MM.1S (cell line): ENCODE measurements at regions not wholly inside any gene's neighbourhood (a gene's known extent, or its start where the extent isn't known, plus 50 kb on each side); places are given as distances from the start of the nearest gene placed in this dataset.

Experiments used
- CTCF ChIP-seq: fragments of 300-600 bp; sonication (generic); IDR thresholded peaks from 2 replicates; pipeline ENCODE4 v1.5.1; 2016; ENCODE audit warnings: antibody characterized with exemption, low read length, mixed read lengths
- EZH2 ChIP-seq: fragments of 300-600 bp; sonication (generic); optimal IDR thresholded peaks from 2 replicates; pipeline ENCODE3; 2017; ENCODE audit warnings: low read depth, mild to moderate bottlenecking, antibody characterized with exemption, low read length, mixed read lengths
- EZH2phosphoT487 ChIP-seq: fragments of 300-600 bp; sonication (generic); IDR thresholded peaks from 2 replicates; pipeline ENCODE4 v1.6.1; 2018; ENCODE audit warnings: antibody characterized with exemption, low read length

GRCh38 chr14:98470663-98471062, 801.3 kb downstream of the BCL11B start:
- TF ChIP-seq EZH2phosphoT487, result no peak
- no peak for TF ChIP-seq CTCF
- TF ChIP-seq EZH2, result no peak
